ENCODE measurements at regions not wholly inside any gene's neighbourhood (a gene's known extent, or its start where the extent isn't known, plus 50 kb on each side); places are given as distances from the start of the nearest gene placed in this dataset.

DNA sequence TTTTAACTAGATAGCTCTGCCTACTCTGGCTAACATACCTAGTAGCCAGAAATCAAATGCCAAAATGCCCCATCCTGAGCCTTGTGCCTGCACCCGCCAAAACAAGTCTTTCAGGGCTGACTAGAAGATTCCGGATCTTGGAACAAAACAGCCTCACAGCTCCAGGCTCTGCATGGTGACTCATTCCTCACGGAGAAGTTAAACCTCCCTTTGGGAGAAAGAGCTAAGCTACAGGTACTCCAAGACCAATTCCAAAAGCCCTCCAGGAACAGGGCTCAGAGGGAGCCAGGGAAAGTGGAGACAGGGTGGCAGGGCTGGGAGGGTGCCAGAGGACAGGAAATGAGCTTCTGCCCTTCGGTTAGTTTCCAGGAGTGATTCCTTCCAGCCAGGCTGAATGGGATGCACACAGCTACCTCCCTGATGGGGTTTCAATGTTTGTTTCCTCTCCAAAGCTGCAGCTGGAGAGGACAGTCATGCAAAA lies 295.6 kb downstream of the TNS1 start:
- no peak for DNase-seq
- no peak for ATAC-seq
- Mint-ChIP-seq H3K4me1 (no peaks in the 10 kb centered on the region), H3K27ac (no peak overlapping the region), H3K9me3 (no peaks in the 10 kb centered on the region), H3K27me3 (no peaks in the 10 kb centered on the region), H3K4me3 (no peak overlapping the region)

DNA sequence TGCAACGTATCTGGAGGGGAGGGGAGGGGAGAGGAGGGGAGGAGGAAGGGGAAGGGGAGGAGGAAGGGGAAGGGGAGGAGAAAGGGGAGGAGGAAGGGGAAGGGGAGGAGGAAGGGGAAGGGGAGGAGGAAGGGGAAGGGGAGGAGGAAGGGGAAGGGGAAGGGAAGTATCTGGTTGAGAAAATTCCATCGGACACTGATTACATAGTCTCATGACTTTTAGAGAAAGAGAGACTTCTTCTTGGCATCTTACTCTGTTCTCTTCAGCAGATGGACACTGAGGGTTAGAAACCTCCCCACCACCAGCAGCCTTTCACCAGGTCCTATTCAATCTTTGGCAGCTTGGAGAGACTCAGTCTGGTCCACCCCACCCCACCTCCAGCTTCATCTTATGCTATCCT lies 296.3 kb downstream of the TNS1 start:
- DNase-seq = no peak
- Mint-ChIP-seq H3K4me3 (no peak overlapping the region), H3K4me1 (no peaks in the 10 kb centered on the region), H3K27ac (peak overlapping the region in 1 of 2 donors; percentile 27), H3K27me3 (no peaks in the 10 kb centered on the region), H3K9me3 (no peaks in the 10 kb centered on the region)
- ATAC-seq = no peak

DNA sequence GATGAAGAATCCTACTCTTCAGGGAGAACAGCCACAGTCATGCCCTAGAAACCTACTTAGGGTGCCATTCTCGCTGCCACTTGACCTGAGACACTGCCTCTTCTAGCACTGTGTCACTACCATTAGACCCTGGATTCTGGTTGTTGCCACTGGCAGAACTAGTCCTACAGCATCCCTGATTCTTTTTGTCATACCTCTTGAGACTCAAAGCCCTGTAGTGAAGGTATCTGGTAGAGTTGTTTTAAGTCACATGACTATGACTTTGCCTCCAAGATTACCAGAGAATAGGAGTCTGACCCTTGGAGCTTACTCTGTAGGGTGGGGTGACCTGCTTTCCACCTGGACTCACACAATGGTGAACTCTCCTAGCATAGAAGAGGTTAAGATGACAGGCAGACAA lies 296.7 kb downstream of the TNS1 start:
- Mint-ChIP-seq H3K4me1 (no peaks in the 10 kb centered on the region), H3K27ac (no peak overlapping the region), H3K4me3 (no peak overlapping the region), H3K27me3 (no peaks in the 10 kb centered on the region), H3K9me3 (no peaks in the 10 kb centered on the region)
- no peak for DNase-seq
- ATAC-seq = no peak

DNA sequence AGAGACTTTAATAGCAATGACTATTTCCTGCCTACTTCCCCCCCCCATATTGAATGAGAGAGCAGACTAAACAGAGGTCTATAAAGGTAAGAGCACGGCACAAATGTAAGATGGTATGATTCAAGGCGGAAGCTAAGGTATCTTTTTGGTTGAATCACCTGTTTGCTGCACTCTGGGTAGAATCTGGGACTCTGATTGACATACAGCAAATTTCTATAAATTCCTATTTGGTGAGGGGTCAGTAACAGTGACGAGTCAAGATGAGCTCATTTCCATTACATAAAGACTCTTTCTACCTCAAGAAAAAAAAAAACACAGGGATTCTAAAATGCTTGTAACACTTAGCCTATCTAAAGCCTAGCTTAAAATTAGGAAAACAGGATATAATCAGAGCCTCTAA lies 297.3 kb downstream of the TNS1 start:
- no peak overlapping the region for H3K27ac Mint-ChIP-seq
- no peaks in the 10 kb centered on the region for H3K9me3 Mint-ChIP-seq
- H3K27me3 Mint-ChIP-seq = no peaks in the 10 kb centered on the region
- DNase-seq (no peak), ATAC-seq (no peak)
- H3K4me1 Mint-ChIP-seq = no peaks in the 10 kb centered on the region
- H3K4me3 Mint-ChIP-seq = no peak overlapping the region

DNA sequence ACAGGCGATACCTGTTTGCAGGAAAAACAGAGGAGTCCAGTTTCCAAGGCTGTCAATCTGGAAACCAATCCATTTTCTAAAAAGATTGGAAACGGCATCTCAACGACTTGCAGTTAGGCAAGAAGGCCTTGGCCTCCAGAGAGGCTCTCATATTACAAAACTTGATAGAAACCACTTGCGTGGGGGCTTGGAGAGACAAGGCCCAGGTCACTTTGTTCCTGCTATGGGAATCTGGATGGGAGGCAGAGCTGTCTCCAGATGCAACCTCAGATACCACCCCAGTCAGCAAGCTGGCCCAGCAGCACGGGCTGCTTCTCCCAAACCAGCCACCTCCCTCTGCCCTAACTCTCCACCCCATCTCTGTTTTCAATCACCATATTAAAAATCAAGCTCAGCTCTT lies 298.8 kb downstream of the TNS1 start:
- H3K4me1 Mint-ChIP-seq = no peaks in the 10 kb centered on the region

DNA sequence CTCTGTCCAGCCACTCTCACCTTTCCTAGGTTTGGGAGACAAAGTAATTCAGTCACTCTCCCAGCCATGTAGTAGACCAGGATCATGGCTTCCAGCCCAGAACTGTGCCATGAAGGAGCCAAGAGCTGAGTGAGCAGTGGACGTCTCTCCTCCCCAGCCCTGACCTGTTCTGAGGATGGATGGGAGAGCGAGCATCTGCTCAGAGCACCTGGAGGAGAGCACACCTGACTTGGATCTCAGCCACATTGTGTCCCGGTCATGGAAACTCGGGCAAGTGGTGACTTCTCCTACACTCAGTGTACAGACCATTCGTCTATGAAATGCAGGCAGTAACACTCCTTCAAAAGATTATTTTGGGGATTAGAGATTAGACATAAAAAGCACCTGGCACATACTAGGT lies 299.7 kb downstream of the TNS1 start:
- H3K4me3 Mint-ChIP-seq = no peak overlapping the region
- no peak overlapping the region for H3K27ac Mint-ChIP-seq
- no peaks in the 10 kb centered on the region for H3K9me3 Mint-ChIP-seq
- DNase-seq (no peak), ATAC-seq (no peak)
- no peaks in the 10 kb centered on the region for H3K4me1 Mint-ChIP-seq
- no peaks in the 10 kb centered on the region for H3K27me3 Mint-ChIP-seq

More for the DNA sequence above, 298.8 kb downstream of the TNS1 start:
- H3K9me3 Mint-ChIP-seq = no peaks in the 10 kb centered on the region
- H3K27ac Mint-ChIP-seq = no peak overlapping the region
- H3K4me3 Mint-ChIP-seq = no peak overlapping the region
- no peaks in the 10 kb centered on the region for H3K27me3 Mint-ChIP-seq
- no peak for DNase-seq
- no peak for ATAC-seq

DNA sequence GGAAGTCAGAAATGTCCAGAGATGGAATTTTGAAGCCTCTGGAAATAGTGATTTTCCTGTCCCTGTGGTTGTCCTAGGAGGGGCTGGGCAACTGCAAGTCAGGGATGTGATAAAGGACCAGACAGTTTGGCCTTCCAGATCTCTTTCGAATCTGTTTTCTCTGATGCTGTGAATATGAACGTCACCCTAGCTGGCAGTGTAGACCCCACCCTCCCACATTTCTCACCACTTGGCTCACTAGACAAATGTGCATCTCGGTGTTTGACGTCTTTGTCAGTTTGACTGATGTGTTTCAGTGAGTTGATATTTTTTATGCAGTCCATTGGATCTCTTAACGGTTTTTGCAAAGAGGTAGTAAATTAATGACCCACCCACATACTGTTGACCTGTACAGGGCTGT lies 301.2 kb downstream of the TNS1 start:
- DNase-seq (no peak), ATAC-seq (no peak)
- Mint-ChIP-seq H3K27me3 (no peaks in the 10 kb centered on the region), H3K4me1 (no peaks in the 10 kb centered on the region), H3K4me3 (no peak overlapping the region), H3K27ac (no peak overlapping the region), H3K9me3 (no peaks in the 10 kb centered on the region)

DNA sequence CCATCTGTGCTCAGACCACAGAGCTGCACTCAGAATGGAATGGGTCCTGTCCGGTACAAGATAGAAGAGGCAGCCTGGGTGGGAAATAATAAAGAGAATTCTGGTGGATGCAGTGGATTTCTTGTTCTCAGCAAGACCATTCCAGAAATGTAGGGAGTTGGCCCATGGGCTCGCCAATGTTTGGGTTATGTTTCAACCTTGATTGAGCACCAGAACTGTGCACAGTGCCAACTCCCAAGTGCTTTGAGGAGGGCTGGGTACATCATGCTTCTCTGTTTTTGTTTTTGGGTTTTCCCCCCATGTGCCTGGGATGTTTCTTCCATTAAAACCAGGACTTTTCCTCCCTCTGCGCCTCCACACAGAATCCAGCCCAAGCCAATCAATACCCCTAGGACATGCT lies 304.1 kb downstream of the TNS1 start:
- H3K27me3 Mint-ChIP-seq = no peaks in the 10 kb centered on the region
- peaks cover 9% of the 10 kb centered on the region for H3K4me1 Mint-ChIP-seq
- ATAC-seq = no peak
- DNase-seq = no peak
- no peak overlapping the region for H3K27ac Mint-ChIP-seq
- H3K4me3 Mint-ChIP-seq = no peak overlapping the region
- no peaks in the 10 kb centered on the region for H3K9me3 Mint-ChIP-seq

DNA sequence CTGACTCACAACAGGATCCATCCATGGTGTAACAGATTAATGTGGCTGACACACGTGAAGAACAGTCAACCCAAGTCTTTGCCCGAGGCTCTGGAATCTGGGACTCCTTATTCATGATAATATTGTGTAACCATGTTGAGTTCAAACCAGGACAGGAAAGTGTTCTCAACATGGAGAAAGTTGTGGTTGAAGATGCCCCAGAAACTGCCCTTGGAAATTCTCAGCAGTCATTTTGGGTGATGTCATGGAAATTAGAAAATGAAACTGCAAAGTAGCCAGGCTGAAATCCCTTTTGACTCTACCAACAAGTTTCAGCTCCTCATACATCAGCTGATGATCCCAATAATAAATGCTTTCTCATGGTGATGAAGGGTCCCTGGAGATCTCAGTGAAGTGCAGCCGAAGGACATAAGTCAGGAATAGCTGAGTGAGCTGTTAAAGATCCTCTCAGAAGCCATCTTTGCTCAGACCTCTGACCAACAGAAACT lies 307.7 kb downstream of the TNS1 start:
- Mint-ChIP-seq H3K27me3 (no peaks in the 10 kb centered on the region), H3K4me1 (peaks cover 9% of the 10 kb centered on the region), H3K27ac (no peak overlapping the region), H3K4me3 (no peak overlapping the region), H3K9me3 (no peaks in the 10 kb centered on the region)
- ATAC-seq = peak; percentile 40
- DNase-seq = no peak

DNA sequence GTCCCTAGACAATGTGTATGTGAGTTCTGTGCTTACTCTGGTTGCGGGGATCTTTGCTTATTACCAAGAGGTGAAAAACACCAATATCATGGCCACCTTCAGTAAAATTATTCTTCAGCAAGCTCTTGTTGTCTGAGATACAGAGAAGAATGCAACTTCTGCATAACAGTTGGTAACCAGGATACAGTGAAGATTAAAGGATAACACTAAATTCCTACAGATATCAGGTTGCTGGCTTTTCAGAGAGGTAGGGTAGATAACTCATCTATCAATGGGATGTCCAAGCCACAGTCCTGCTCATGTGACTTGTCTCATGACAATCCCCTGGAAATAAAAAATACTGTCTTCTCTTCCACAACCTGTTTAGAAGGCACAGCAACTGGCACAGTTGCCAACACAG lies 308.5 kb downstream of the TNS1 start:
- ATAC-seq (no peak), DNase-seq (no peak)
- no peak overlapping the region for H3K4me3 Mint-ChIP-seq
- no peak overlapping the region for H3K27ac Mint-ChIP-seq
- H3K9me3 Mint-ChIP-seq = no peaks in the 10 kb centered on the region
- peaks cover 9% of the 10 kb centered on the region for H3K4me1 Mint-ChIP-seq
- no peaks in the 10 kb centered on the region for H3K27me3 Mint-ChIP-seq

DNA sequence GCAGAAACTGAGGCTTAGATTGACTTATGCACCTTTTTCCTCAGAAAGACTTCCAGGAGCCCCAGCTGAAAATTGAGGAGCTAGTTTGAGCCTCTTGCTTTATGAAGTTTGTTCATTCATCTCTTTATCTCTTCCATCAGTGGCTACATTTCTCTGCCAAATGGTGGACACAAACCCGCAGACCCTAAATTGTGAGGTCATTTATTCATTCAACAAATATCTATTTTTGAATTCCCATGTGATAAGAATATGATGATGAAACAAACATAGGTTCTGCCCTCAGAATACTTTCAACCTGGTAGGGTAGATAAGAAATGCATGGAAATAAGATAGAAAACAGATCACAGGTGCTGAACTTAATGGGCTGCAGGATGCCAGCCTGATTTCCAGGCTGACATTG lies 309.4 kb downstream of the TNS1 start:
- Mint-ChIP-seq H3K27ac (no peak overlapping the region), H3K4me3 (no peak overlapping the region), H3K4me1 (peaks cover 9% of the 10 kb centered on the region), H3K9me3 (no peaks in the 10 kb centered on the region), H3K27me3 (no peaks in the 10 kb centered on the region)
- ATAC-seq (no peak), DNase-seq (no peak)

DNA sequence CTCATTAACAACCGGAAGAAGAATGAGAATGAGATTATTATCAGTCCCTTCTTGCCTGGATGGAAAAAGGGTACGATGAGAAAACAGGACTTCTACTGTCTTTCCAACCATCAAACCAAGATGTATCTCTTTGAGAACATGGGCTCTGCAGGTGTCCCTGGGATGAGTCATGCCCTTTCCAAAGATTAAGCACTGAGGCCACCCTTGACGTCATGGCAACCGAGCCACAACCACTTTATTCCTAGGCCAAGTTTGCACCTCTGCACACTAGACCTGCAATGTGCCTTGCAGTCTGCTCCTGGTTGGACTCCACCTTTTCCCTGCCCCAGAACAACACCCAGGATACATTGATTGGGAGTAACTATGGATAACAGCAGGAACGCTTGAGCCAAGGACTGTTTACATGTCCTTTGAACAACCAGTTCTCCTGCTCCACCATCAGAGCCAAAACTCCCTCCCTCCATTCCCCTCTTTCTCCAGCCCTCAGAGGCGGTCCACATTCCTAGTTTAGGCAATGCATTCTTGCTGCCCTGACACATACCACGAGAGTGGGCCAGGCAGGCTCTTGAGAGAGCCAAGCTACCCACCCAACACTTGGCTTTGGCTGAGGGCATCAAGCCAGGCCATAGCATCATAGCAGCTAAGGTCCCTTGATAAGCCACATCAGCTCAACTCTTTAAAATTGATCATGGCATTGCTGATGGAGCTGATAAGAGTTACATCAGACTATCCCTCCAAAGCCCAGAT lies 310.7 kb downstream of the TNS1 start:
- ATAC-seq (no peak), DNase-seq (no peak)
- Mint-ChIP-seq H3K27ac (no peak overlapping the region), H3K9me3 (no peaks in the 10 kb centered on the region), H3K4me3 (no peak overlapping the region), H3K4me1 (peaks cover 9% of the 10 kb centered on the region), H3K27me3 (no peaks in the 10 kb centered on the region)

DNA sequence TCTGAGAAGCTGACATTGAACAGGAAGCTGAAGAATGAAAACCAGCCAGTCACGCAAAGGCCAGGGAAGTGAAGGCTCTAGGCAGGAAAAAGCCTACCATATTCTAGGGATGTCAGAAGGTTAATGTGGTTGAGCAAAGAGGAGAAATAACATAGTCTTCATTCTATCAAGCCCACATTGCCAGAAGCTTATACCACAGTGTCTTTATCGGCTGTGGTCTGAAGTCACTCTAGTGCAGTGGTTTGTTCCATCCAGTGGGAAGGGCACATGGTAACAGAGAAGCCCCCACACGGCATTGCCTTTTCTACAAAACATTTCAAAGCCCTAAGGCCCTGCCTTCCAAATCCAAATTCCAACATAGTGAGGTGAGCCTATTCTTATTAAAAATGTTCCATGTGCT lies 311.3 kb downstream of the TNS1 start:
- DNase-seq = no peak
- H3K4me3 Mint-ChIP-seq = no peak overlapping the region
- no peak overlapping the region for H3K27ac Mint-ChIP-seq
- H3K27me3 Mint-ChIP-seq = no peaks in the 10 kb centered on the region
- H3K4me1 Mint-ChIP-seq = peaks cover 9% of the 10 kb centered on the region
- ATAC-seq = no peak
- H3K9me3 Mint-ChIP-seq = no peaks in the 10 kb centered on the region

DNA sequence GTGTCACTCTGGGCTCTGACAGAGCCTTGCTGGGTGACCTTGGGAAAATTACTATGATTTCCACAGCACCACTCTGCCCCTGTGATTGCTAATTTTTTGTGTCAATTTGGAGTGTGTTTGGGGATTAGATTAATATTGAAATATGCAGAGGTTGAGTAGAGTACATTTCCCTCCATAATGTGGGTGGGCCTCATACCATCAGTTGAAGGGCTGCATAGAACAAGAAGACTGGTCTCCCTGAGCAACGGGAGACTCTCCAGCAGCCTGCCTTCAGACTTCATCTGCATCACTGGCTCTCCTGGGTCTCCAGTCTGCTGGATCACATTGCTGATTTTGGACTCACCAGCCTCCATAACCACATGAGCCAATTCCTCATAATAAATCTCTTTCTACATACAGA lies 313.7 kb downstream of the TNS1 start:
- H3K4me3 Mint-ChIP-seq = no peak overlapping the region
- H3K27me3 Mint-ChIP-seq = no peaks in the 10 kb centered on the region
- no peaks in the 10 kb centered on the region for H3K4me1 Mint-ChIP-seq
- DNase-seq = no peak
- H3K27ac Mint-ChIP-seq = no peak overlapping the region
- ATAC-seq = no peak
- H3K9me3 Mint-ChIP-seq = no peaks in the 10 kb centered on the region

DNA sequence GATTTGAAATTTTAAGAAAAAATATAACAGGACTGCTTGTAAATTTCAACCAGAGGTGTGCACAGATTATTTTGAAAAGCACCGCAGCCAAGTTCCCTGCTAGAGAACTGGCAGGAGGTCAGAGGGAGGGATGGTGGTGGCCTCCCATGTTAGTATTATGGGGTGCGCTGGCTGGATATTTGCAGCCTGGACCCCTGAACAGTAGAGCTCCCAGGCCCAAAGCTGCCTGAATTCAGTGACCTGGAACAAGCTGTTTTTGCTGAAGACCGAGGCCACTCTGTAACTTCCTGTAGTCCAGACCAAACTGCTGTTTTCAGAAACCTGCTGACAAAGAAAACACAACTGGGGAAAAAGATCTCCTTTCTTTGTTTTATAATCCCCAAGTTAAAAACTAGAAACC lies 314.3 kb downstream of the TNS1 start:
- no peak overlapping the region for H3K4me3 Mint-ChIP-seq
- ATAC-seq (no peak), DNase-seq (no peak)
- no peaks in the 10 kb centered on the region for H3K4me1 Mint-ChIP-seq
- no peaks in the 10 kb centered on the region for H3K27me3 Mint-ChIP-seq
- H3K27ac Mint-ChIP-seq = no peak overlapping the region
- H3K9me3 Mint-ChIP-seq = no peaks in the 10 kb centered on the region

DNA sequence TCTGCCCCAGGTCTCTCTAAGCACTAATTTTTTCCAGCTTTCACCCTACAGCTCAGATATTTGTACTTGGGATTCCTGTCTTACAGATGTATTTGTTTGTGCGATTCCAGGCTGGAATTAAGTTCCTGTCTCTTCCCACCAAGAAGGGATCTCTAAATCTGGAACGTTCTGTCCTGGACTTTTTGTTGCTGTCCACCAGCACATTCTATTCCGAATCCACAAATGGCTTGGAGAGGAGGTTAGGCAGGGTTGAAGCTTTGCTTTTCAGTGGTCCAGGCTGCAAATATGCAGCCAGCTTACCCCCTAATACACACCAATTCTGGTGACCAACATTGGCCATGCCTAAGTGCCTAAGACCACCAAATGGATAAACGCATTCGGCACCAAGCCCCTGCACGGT lies 315.0 kb downstream of the TNS1 start:
- H3K27me3 Mint-ChIP-seq = no peaks in the 10 kb centered on the region
- no peak for ATAC-seq
- H3K9me3 Mint-ChIP-seq = no peaks in the 10 kb centered on the region
- no peak overlapping the region for H3K27ac Mint-ChIP-seq
- DNase-seq = no peak
- H3K4me3 Mint-ChIP-seq = no peak overlapping the region
- no peaks in the 10 kb centered on the region for H3K4me1 Mint-ChIP-seq

DNA sequence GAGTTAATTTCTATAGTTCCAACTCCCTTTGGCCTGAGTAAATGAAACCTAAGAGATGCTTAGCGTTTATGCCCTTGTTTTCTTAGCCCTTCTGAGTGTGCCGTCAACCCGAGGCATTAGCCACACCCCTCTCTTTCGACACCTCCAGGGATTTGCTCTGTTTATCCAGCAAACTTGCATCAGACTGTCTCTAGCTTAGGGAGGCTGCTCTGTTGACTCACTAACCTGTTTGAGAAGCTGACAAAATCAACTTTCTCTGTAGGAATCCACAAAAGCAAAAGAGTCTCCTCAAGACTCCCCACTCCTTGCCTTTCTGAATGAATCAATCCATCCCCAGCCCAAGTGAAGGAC lies 317.6 kb downstream of the TNS1 start:
- Mint-ChIP-seq H3K4me1 (no peaks in the 10 kb centered on the region), H3K27me3 (no peaks in the 10 kb centered on the region), H3K4me3 (no peak overlapping the region), H3K27ac (no peak overlapping the region), H3K9me3 (no peaks in the 10 kb centered on the region)
- DNase-seq (no peak), ATAC-seq (no peak)

Measured in stimulated activated naive CD8-positive, alpha-beta T cell treated with anti-CD3 and anti-CD28 coated beads, Interleukin-15, amount 100 ng/mL, for 72 hours (primary cell).